GM18861 (cell line): ENCODE measurements at regions not wholly inside any gene's neighbourhood (a gene's known extent, or its start where the extent isn't known, plus 50 kb on each side); places are given as distances from the start of the nearest gene placed in this dataset.

Source experiments
- ATAC-seq: cut with Tn5 transposase; IDR thresholded peaks from one replicate; pipeline ENCODE4 v1.9.1; 2021; ENCODE audit not compliant: unreplicated experiment

GRCh38 chr2:58686776-58687175, 445.7 kb upstream of the FANCL start:
- ATAC-seq = no peak

GRCh38 chr2:58680755-58681310, 439.7 kb upstream of the FANCL start:
- no peak for ATAC-seq

- no peak for ATAC-seq
Observed at GRCh38 chr2:58677748-58678147, 436.6 kb upstream of the FANCL start.

- ATAC-seq = no peak
Observed at GRCh38 chr2:58671675-58672074, 430.6 kb upstream of the FANCL start.

GRCh38 chr2:58669998-58670397, 428.9 kb upstream of the FANCL start:
- ATAC-seq = no peak

- ATAC-seq = no peak
Observed at GRCh38 chr2:58667137-58667774, 426.1 kb upstream of the FANCL start.

GRCh38 chr2:58666323-58666970, 425.3 kb upstream of the FANCL start:
- ATAC-seq = no peak

- ATAC-seq = no peak
Observed at GRCh38 chr2:58665154-58665553, 424.0 kb upstream of the FANCL start.

GRCh38 chr2:58664523-58665151, 423.5 kb upstream of the FANCL start:
- no peak for ATAC-seq

GRCh38 chr2:58660046-58660445, 418.9 kb upstream of the FANCL start:
- ATAC-seq = no peak

- no peak for ATAC-seq
Observed at GRCh38 chr2:58655152-58655551, 414.0 kb upstream of the FANCL start.

- no peak for ATAC-seq
Observed at GRCh38 chr2:58651930-58652329, 410.8 kb upstream of the FANCL start.

GRCh38 chr2:58650781-58651180, 409.7 kb upstream of the FANCL start:
- no peak for ATAC-seq

GRCh38 chr2:58649756-58650155, 408.6 kb upstream of the FANCL start:
- ATAC-seq = no peak

GRCh38 chr2:58645017-58645416, 403.9 kb upstream of the FANCL start:
- no peak for ATAC-seq

- no peak for ATAC-seq
Observed at GRCh38 chr2:58644451-58644850, 403.3 kb upstream of the FANCL start.

GRCh38 chr2:58641001-58641400, 399.9 kb upstream of the FANCL start:
- no peak for ATAC-seq

GRCh38 chr2:58640042-58640441, 398.9 kb upstream of the FANCL start:
- ATAC-seq = no peak

GRCh38 chr2:58638256-58638805, 397.2 kb upstream of the FANCL start:
- no peak for ATAC-seq

GRCh38 chr2:58636872-58637271, 395.7 kb upstream of the FANCL start:
- ATAC-seq = no peak

GRCh38 chr2:58635801-58636375, 394.8 kb upstream of the FANCL start:
- no peak for ATAC-seq
